Inflammatory macrophage (primary cell): ENCODE measurements at regions not wholly inside any gene's neighbourhood (a gene's known extent, or its start where the extent isn't known, plus 50 kb on each side); places are given as distances from the start of the nearest gene placed in this dataset.

Experiments used
- DNase-seq, 2 donors: peaks; one replicate each; pipeline ENCODE4 v3.0.0-alpha.2; 2020 to 2022

DNA sequence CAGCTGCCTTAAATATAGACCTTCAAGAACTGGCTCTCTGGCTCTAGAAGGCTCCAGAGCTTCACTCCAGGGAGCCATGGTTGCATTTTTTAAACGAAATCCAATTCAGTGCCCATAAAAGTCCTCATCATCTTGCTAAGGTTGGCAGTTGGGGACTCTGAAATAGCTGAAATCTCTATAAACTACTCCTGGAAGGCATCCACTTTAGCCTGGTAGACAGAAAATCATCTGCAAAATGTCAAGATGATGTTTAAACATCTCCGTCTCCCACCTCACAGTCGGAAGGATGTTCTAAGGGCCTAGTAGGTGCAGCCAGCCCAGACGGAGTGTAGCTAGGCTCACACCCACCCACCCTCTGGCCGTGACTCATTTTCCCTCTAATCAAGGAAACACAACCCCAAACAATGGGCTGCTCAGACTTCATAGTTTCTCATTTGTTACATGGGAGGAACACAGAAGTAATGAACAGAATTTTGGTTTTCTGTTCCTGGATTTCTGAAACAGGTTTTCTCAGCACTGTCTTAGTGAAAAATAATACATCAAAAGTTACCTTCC, 235.4 kb upstream of the KAZN start:
- no peak for DNase-seq

DNA sequence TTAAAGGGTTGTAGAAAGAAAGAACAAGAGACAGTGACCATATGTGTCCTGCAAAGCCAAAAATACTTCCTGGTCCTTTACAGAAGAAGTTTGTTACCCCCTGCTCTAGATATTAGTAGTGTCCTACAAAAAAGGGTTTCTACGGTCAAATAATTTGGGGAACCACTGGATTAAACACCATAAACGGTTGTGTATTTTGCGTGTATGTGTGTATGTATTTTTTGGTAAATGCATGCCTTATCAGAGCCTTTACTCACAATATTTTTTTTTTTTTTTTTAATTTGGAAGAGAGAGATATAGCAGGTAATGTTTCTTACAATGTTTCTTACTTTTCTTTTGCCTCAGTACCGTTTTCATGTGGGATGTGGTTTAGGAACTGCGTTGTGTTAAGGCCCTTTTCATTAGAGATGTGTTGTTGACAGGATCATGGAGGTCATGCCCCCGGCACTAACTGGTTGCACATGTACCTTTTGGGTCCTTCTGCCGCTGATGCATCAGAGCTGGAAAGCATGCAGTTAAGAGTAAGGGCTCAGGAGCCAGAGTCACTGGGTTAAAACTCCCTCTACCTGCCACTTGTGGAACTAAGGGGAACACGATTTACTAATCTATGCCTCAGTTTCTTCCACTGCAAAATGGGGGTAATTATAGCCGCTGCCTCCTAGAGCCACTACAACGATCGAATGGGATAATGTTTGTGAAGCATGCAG, 234.6 kb upstream of the KAZN start:
- no peak for DNase-seq

DNA sequence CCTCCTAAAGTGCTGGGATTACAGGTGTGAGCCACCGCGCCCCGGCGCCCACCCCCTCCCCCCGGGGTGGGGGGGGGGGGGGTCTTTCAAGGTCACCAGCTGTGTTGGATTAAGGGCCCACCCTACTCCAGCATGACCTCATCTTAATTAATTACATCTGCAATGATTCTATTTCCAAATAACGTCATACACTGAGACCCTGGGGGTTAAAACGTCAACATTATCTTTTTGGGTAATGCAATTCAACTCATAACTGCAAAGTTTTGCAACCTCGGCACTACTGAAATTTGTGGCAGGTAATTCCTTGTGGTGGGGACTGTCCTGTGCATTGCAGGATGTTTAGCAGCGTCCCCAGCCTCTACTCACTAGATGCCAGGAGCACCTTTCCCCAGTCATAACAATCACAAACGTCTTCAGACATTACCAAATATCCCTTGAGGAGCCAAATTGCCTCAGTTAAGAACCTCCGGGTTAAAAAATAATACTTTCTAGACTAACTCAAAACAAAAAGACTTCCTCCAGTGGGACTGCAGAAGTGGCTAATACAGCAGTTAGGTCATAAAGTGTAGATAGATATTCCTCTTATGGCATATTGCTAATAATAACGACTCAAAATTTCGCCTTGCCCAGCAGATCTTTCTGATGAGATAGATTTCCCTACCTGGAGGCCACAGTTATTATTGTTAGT, 233.0 kb upstream of the KAZN start:
- DNase-seq = no peak

DNA sequence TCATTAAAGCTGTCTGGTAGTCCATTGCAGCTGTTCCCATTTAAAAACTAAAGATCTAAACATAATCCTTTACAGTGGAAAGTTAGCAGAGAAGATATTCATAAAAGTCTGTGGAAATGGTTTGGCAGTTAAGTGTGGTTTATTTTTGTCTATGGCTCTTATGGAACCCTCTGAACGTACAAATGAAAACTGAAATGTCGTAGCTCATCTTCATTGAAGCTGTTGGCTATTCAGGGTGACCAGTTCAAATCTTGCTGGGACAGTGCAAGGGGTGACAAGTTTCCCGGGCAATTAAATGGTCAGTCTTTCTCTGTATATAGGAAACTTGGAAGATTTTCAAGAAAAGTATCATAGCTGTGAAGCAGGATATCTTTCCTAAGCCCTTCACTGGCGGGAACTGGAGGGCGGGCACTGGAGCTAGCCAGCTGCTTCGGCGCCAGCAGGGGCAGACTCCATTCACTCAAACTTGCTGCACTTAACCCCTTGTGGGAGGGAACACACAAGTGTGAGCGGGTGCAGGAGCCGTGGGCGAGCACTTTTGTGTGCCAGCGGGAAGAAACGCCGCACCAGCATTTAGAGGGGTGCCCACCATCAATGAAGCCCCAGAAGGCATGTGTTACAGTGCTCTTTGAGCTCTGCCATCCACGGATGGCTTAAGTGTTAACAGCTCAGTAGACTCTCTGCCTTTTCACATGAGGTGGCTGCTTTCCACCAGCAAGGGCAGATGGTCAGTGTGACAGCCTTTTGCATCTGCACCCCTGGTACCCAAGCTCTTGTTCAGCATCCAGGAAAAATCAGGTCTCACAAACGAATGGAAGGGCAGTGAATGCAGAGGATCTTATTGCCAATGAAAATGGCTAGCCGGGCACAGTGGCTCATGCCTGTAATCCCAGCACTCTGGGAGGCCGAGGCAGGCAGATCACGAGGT, 232.1 kb upstream of the KAZN start:
- no peak for DNase-seq

DNA sequence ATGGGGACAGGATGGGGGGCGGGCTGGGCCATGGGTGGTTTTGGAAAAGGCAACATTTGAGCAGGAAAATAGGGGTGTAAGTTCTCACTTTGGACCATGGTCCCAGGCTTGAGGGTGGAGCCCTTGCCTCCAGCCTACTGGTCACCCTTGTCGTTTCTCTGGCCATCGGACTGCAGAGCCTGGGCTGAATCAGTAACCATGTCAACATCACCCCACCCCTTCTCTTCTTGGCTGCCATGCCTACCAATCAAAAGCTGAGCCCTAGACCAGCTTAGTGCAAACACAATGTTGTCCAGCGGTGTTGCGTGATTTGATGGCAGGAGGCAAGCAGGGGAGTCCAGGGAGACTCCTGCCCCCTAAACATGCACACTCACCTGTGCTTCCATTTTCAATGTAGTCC, 231.0 kb upstream of the KAZN start:
- DNase-seq = no peak

DNA sequence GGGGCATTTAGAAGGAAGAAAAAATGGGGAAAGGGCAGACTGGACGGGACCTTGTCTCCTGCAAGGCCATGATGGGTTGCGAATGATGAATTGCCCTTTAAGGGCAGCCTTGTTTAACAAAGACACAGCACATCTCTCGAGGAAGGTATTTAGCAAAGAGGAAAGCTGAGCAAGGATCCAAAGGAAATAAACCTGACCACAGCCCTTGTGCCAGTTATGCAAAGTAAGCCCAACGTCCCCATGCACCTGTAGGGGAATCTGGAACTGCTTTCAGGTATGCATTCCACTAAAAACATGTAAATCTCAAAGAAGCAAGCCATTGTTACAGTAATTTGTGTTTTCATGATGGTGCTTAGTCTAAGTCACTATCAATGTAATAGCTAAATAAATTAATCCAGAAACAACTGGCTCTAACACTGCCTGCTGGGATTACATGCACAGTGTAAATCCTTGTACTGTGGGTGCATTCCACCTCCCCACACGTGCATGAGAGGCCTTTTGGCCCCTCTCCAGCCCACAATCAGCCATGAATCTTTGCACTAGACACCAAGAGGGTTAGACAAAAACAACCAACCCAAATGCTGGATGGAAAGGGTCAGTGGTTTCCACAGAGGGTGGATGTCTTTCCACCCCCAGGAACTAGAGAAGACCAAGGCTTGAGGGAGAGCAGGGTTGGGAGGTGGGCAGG, 228.8 kb upstream of the KAZN start:
- no peak for DNase-seq

DNA sequence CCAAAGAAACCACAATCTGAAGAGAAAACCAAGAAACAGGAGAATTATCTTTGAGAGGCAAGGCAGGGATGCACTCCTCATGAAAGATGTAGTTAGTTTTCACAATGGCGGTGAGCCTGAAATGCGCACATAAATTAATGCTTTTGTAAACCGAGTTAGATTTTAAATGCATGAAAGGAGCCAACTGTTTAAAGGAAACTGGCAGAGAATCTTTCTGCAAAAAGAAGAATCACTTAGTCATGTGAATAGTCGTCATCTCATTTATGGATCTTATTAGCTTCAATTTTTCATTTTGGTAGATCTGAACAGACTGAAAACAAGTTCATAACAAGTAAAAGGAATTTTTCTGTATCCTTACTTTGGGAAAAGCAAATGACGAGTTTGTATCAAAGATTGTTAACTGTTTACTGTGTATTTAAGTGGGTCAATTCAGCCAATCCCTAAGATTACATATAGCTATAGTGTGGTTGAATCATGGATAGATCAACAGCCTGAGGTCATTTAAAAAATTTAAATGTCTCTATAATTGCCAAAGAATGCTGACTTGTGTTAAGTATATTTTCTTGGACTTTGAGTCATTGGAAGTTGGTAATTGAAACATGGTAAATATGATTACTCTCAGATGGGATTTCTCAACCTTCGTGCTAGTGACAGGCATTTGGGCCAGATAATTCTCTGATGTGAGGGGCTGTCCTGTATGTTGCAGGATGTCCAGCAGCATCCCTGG, 226.6 kb upstream of the KAZN start:
- DNase-seq = no peak

DNA sequence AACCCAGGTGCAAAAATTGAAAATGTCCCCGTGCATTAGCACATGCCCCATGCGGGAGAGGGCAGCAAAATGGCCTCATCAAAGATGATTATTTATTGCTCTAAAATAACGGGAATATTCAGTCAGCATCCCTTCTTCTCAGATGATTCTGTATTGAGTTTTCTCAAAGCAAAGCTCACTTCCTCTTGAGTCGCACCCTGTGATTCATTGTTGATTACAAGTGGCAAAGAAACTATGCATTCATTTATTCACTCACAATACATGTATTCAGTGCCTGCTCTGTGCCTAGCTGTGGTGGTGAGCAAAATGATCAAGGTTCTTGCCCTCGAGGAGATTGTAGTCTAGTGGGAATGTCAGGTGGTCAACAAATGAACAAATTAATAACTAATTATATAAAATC, 226.0 kb upstream of the KAZN start:
- DNase-seq = no peak

DNA sequence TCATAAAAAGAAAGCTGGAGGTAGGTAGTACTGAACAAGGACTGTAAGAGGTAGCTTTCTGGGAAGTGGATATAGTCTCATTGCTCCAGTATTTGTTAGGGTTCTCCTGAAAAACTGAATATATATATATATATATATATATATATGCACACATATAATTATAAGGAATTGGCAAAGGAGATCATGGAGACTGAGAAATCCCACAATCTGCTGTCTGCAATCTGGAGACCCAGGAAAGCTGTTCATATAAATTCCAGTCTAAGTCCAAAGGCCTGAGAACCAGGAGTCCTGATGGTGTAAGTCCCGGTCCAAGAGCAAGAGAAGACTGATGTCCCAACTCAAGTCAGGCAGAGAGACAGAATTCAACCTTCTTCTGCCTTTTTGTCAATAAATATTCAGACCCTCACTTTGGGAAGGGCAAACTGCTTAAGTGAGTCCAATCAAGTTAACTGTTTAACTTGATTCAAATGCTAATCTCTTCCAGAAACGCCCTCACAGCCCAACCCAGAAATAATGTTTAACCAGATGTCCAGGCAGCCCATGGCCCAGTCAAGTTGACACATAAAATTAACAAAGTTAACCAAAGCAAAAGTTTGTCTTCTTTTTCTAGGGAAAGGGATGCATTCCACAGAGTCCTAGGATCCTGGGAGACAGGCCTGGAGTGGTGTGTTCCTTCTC, 225.3 kb upstream of the KAZN start:
- no peak for DNase-seq

DNA sequence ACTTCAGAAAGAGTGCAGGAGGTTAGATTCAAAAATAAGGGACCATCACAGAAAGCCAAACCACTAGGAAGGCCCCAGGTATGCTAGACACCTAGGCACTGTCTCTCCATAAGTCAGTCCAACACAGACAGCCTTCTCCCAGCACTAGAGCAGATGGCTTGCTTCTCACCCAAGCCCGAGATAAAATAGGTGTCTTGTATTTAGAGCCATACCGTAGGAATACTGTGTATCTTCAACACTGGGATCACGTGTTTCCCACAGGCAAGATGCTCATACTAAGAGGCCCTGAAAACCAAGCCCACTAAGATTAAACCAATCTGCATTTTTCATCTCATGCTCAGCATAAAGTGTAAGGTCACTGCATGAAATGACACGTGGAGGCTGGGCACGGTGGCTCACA, 223.3 kb upstream of the KAZN start:
- DNase-seq = no peak

DNA sequence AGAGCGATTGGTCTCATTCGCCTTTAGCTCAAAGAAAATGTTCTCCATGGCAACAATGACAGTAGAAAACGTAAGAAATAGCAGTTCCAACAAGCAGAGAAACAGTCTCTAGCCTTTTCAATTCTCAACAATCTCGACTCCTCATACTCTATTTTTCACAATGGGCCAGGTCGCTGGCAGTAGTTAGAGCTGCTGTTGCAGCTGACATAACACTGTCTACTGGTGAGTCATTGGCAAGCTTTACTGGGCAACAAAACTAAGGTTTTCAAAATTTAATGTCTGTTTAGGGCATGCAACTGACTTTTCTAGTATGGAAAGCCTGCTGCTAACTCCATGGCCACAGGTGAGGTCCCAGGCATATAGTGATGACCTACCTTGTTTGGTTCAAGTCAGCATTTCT, 221.1 kb upstream of the KAZN start:
- DNase-seq = no peak

DNA sequence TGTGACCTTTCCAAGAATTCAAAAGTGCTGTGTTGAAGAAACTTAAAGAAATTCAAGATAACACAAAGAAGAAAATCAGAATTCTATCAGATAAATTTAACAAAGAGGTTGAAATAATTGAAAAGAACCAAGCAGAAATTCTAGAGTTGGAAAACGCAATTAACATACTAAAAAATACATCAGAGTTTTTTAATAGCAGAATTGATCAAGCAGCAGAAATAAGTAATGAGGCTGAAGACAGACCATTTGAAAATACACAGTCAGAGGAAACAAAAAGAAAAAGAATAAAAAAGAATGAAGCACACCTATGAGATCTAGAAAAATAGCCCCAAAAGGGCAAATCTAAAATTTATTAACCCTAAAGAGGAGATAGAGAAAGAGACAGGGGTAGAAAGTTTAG, 218.1 kb upstream of the KAZN start:
- DNase-seq = no peak

DNA sequence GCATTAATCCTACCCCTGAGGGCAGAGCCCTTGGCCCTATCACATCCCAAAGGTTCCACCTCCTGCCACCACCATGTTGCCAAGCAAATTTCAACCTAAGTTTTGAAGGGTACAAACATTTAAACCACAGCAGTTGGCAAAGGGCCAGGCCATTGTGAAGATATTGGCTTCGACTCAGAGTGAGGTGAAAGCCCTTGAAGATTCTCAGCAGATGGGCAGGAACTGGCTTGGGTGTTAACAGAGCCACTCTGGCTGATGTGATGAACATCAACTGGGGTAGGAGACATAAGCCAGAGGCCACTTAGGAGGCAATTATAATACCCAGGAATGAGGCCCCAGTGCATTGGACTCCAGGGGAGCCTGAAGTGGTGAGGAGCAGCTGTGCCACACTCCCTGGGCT, 207.7 kb upstream of the KAZN start:
- DNase-seq = no peak

DNA sequence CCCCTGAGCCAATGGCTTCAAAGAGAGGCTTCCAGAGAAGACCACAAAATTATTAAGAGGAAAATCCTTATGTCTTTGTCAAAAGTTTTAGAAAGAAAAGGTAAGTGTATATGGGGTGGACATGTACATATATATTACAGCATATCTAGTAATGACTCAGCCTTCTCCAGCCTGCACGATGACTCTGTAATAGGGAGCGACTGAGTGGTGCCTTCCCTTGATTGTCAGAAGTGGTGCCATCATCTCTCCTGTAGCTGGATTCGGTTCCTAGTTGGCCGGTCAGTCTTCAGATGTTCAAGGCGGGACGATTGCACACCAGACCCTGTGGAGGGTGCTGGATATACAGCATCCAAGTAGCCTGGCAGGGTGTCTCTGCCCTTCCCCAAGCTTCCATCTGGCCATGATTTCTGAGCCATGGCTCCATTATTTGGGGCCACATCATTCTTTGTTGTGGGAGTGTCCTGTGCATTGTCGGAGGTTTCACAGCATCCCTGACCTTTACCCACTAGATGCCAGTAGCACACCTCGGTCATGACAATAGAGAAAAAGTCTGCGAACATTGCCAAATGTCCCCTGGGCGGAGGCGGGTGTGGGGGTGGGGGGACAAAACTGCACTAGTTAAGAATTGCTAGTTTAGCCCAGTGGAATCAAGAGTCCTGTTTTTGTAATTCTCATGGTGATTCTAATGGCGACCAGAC, 206.2 kb upstream of the KAZN start:
- no peak for DNase-seq

DNA sequence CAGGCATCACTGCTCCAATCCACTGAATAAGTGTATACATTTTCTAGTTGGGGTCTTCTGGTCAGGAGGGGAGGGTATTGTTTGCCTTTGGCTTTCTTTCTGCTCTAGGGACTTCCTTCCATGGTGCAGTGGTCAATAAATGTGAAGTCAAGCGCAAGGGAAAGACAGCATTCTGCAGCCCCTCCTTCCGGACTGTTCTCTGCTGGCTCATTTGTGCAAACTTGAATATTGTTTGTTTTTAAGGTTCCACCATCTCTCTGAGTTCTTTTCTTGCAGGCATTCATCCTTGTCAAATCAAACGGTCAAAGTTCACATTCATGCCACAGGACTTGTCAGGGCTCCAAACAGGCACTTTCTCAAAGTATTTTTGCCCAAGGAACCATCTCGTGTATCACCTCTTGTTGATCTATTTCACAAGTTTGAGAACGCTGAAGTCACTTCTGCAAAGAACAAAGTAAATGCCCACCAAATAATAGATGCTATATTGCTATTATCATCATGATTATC, 205.6 kb upstream of the KAZN start:
- DNase-seq = no peak

DNA sequence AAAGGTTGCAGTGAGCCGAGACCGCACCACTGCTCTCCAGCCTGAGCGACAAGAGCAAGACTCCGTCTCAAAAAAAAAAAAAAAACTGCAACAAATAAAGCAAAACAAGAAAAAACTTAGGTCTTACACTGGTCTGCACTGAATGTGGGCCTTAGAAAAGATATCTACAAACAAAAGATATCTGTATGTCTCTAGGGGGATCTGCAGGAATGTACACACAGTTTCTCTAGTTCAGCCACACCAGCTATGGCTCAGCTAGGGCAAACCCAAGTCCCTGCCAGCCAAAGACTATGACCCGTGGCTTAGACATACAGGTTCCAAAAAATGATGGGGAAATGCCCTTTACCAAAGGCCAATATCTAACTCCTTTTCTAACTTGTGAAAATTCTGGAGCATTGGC, 202.4 kb upstream of the KAZN start:
- no peak for DNase-seq

DNA sequence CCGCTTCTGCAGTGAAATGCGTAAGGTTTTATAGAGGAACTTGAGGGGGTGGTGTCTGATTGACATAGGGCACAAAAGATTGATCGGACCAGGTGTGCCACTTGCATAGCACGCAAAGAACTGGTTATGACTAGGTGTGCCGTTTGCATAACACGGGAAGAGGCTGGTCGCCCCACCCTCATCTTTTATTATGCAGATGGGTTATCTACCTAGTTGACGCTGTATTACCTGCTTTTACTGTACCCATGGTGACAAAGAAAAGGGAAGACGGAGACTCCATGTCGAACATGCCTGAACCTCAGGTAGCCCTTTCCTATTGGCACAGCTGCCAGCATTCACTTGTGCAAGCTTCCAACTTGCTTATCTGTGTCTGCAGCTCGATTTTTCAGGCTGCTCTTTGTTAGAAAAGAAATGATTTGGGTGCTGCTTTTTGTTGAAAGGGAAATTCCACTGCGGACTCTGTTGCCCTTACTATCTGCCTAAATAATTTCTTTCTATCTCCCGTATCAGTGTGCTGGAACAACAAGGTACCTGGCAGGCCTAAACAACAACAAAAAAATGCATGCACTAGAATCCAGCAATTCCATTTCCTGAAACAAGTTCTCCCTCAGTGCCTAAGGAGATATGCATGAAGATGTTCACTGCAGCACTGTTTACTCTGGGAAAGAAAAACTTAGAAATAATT, 194.4 kb upstream of the KAZN start:
- no peak for DNase-seq

DNA sequence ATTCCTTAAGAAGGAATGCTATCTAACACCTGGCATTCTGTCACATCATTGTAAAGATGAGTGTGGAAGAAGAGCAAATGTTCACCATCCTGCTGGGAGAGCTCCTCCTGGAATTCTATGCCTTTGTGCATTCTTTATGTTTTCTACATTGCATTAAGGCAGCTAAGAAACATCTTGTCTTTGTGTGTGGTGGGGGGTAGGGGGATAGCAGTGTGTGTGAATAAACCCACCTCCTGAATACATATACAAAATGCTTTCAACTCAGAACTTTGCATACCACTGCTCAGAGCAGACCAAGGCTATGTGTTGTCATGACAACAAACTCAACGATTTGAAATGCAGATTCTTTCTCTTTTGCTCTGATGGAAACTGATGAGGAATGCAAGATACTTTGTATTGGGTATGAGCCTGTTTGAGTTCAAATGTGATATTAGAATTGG, 193.6 kb upstream of the KAZN start:
- no peak for DNase-seq

DNA sequence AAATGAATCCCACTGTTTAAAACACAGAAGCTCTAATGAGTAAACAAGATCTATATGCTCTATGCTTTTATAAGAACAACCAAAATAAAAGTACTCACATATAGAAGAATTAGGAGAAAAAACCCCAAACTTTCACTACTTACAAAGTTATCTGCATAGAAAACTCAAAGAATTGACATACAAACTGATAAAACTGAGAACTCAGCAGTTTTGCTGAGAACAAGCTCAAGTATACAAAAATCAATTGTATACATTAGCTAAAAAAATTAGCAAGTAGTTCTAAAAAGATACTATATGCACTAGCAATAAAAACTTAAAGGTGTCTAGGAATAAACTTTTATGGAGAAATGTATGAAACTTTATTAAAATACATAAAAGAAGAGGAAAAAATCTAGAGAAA, 186.2 kb upstream of the KAZN start:
- DNase-seq = no peak
